H1 (cell line): ENCODE measurements at regions not wholly inside any gene's neighbourhood (a gene's known extent, or its start where the extent isn't known, plus 50 kb on each side); places are given as distances from the start of the nearest gene placed in this dataset.

ENCODE experiments used
- CTCF ChIA-PET: fragments of 300-600 bp; sonication (Branson Sonifier 250); formaldehyde crosslinking; loops from one replicate; lab custom pipeline; 2021; ENCODE audit not compliant: partially characterized antibody; lab: Charles Lee
- POLR2A ChIA-PET: fragments of 300-600 bp; sonication (Branson Sonifier 250); formaldehyde crosslinking; loops from one replicate; lab custom pipeline; 2021; ENCODE audit warnings: inconsistent platforms; ENCODE audit not compliant: partially characterized antibody; lab: Charles Lee
- DNase-seq, 2 experiments: peaks; one replicate each; pipeline versions ENCODE4 v3.0.0 to v3.0.0-alpha.2; 2010 to 2022; ENCODE audit warnings: low spot score in 2 of 2, low read depth in 1 of 2, mixed read lengths in 1 of 2
- FAIRE-seq: peaks from 2 replicates; lab custom pipeline; 2011; peaks lifted over from hg19 to GRCh38; lab: Jason Lieb, UNC
- H2AFZ ChIP-seq: 2 replicates; pipeline ENCODE4 v1.8.1; 2012; ENCODE audit warnings: low read length, inconsistent platforms
- H2AK5ac ChIP-seq: 2 replicates; pipeline ENCODE4 v1.6.1; 2013; ENCODE audit warnings: low read depth, low read length
- H2BK120ac ChIP-seq: replicated peaks from 2 replicates; pipeline ENCODE3; 2013; ENCODE audit warnings: low read depth, low read length, inconsistent platforms
- H2BK12ac ChIP-seq: 2 replicates; pipeline ENCODE4 v1.6.1; 2013; ENCODE audit warnings: low read depth, low read length
- H2BK15ac ChIP-seq: 2 replicates; pipeline ENCODE4 v1.6.1; 2013; ENCODE audit warnings: low read length
- H2BK20ac ChIP-seq: 2 replicates; pipeline ENCODE4 v1.6.1; 2013; ENCODE audit warnings: low read length
- H2BK5ac ChIP-seq: 2 replicates; pipeline ENCODE4 v1.6.1; 2013; ENCODE audit warnings: low read depth, low read length
- H3K14ac ChIP-seq: 2 replicates; pipeline ENCODE4 v1.6.1; 2013; ENCODE audit warnings: inconsistent platforms; ENCODE audit not compliant: insufficient read length
- H3K18ac ChIP-seq: 2 replicates; pipeline ENCODE4 v1.6.1; 2013; ENCODE audit warnings: low read length; ENCODE audit errors: extremely low read depth
- H3K23ac ChIP-seq: 2 replicates; pipeline ENCODE4 v1.6.1; 2013; ENCODE audit warnings: inconsistent platforms; ENCODE audit not compliant: insufficient read length
- H3K23me2 ChIP-seq: 2 replicates; pipeline ENCODE4 v1.6.1; 2013; ENCODE audit warnings: low read depth, low read length
- H3K27ac ChIP-seq: 2 replicates; pipeline ENCODE4 v1.6.1; 2011; ENCODE audit warnings: low read depth, low read length, inconsistent platforms
- H3K27me3 ChIP-seq, 4 experiments: replicated peaks in 1 of 4; 1 replicate in 1 of 4; 2 replicates in 3 of 4; pipeline versions ENCODE4 v1.6.1 to v1.8.1; 2011 to 2013; ENCODE audit warnings: low read length in 3 of 4, mild to moderate bottlenecking in 3 of 4, inconsistent platforms in 2 of 4, mixed read lengths in 2 of 4, moderate library complexity in 1 of 4; ENCODE audit not compliant: control insufficient read depth in 3 of 4, insufficient read depth in 3 of 4; ENCODE audit errors: extremely low read depth in 1 of 4
- H3K36me3 ChIP-seq, 4 experiments: 2 replicates each; pipeline versions ENCODE4 v1.6.1 to v1.8.1; 2011 to 2013; ENCODE audit warnings: mild to moderate bottlenecking in 4 of 4, low read length in 3 of 4, moderate library complexity in 2 of 4, control low read depth in 1 of 4, inconsistent platforms in 1 of 4; ENCODE audit not compliant: insufficient read depth in 4 of 4, control insufficient read depth in 2 of 4
- H3K4ac ChIP-seq: replicated peaks from 2 replicates; pipeline ENCODE3; 2013; ENCODE audit warnings: low read length, low read depth, mixed read lengths, inconsistent platforms; ENCODE audit not compliant: insufficient read length
- H3K4me1 ChIP-seq, 4 experiments: replicated peaks in 1 of 4; 1 replicate in 1 of 4; 2 replicates in 3 of 4; pipeline versions ENCODE4 v1.6.1 to v1.8.1; 2011 to 2013; ENCODE audit warnings: low read length in 3 of 4, inconsistent platforms in 2 of 4, mixed read lengths in 1 of 4; ENCODE audit not compliant: insufficient read depth in 4 of 4, control insufficient read depth in 3 of 4
- H3K4me2 ChIP-seq, 2 experiments: 2 replicates each; pipeline versions ENCODE4 v1.6.1 to v1.8.1; 2011 to 2013; ENCODE audit warnings: low read depth in 2 of 2, low read length in 2 of 2, control low read depth in 1 of 2, inconsistent platforms in 1 of 2, mild to moderate bottlenecking in 1 of 2; ENCODE audit not compliant: insufficient read depth in 1 of 2
- H3K4me3 ChIP-seq, 4 experiments: fragments of 200-600, 300-600 bp in 1 of 4; sonication (generic), shearing (Covaris generic), sonication (Bioruptor Twin) in 1 of 4; 2 replicates each; pipeline versions ENCODE4 v1.5.1 to v1.8.1; 2011 to 2016; ENCODE audit warnings: low read length in 4 of 4, low read depth in 3 of 4, control low read depth in 2 of 4, inconsistent platforms in 2 of 4, mild to moderate bottlenecking in 2 of 4, mixed read lengths in 1 of 4, moderate library complexity in 1 of 4; ENCODE audit not compliant: insufficient read depth in 2 of 4; ENCODE audit errors: extremely low read depth in 1 of 4
- H3K56ac ChIP-seq: replicated peaks from 2 replicates; pipeline ENCODE3; 2013; ENCODE audit warnings: low read depth, mild to moderate bottlenecking, mixed read lengths, low read length, inconsistent platforms; ENCODE audit not compliant: insufficient read length
- H3K79me1 ChIP-seq: 2 replicates; pipeline ENCODE4 v1.6.1; 2013; ENCODE audit warnings: low read depth, low read length, control low read depth
- H3K79me2 ChIP-seq, 2 experiments: 2 replicates each; pipeline versions ENCODE4 v1.6.1 to v1.8.1; 2012 to 2013; ENCODE audit warnings: low read length in 2 of 2, mild to moderate bottlenecking in 2 of 2, inconsistent platforms in 1 of 2; ENCODE audit not compliant: insufficient read depth in 2 of 2, control insufficient read depth in 1 of 2
- H3K9ac ChIP-seq, 4 experiments: replicated peaks in 1 of 4; 1 replicate in 1 of 4; 2 replicates in 3 of 4; pipeline versions ENCODE4 v1.6.1 to v1.8.1; 2011 to 2013; ENCODE audit warnings: low read depth in 3 of 4, low read length in 3 of 4, control low read depth in 2 of 4, mild to moderate bottlenecking in 2 of 4, moderate library complexity in 2 of 4, inconsistent platforms in 1 of 4; ENCODE audit errors: extremely low read depth in 1 of 4
- H3K9me3 ChIP-seq, 2 experiments: 2 replicates each; pipeline versions ENCODE4 v1.6.1 to v1.8.1; 2012 to 2013; ENCODE audit warnings: mild to moderate bottlenecking in 2 of 2, moderate library complexity in 2 of 2, control low read depth in 1 of 2, inconsistent platforms in 1 of 2, low read depth in 1 of 2, low read length in 1 of 2, mixed read lengths in 1 of 2; ENCODE audit not compliant: insufficient read depth in 2 of 2
- H4K20me1 ChIP-seq, 2 experiments: replicated peaks in 1 of 2; 2 replicates each; pipeline versions ENCODE3 to v1.8.1; 2011 to 2013; ENCODE audit warnings: inconsistent platforms in 2 of 2, low read length in 2 of 2, mild to moderate bottlenecking in 1 of 2; ENCODE audit not compliant: insufficient read depth in 2 of 2, control insufficient read depth in 1 of 2
- H4K5ac ChIP-seq: 2 replicates; pipeline ENCODE4 v1.6.1; 2013; ENCODE audit warnings: low read length, low read depth, mixed read lengths, inconsistent platforms; ENCODE audit not compliant: insufficient read length
- H4K8ac ChIP-seq: 2 replicates; pipeline ENCODE4 v1.8.0; 2013; ENCODE audit warnings: mild to moderate bottlenecking, moderate library complexity, low read length, inconsistent platforms; ENCODE audit not compliant: insufficient read depth; ENCODE audit errors: extremely low read depth
- H4K91ac ChIP-seq: replicated peaks from 2 replicates; pipeline ENCODE3; 2013; ENCODE audit warnings: low read length, mixed read lengths, inconsistent platforms; ENCODE audit not compliant: insufficient read length
- CHD1 ChIP-seq: IDR thresholded peaks from 2 replicates; pipeline ENCODE4 v1.6.1; 2012; ENCODE audit warnings: low read depth, low read length, improper control_type of control experiment
- CHD2 ChIP-seq: IDR thresholded peaks from 2 replicates; pipeline ENCODE4 v1.6.1; 2012; ENCODE audit warnings: low read length, improper control_type of control experiment
- CREB1 ChIP-seq: IDR thresholded peaks from 2 replicates; pipeline ENCODE4 v1.6.1; 2012; ENCODE audit warnings: inconsistent platforms
- E2F6 ChIP-seq: IDR thresholded peaks from 2 replicates; pipeline ENCODE4 v1.6.1; 2012; ENCODE audit warnings: inconsistent platforms
- GTF2F1 ChIP-seq: IDR thresholded peaks from 2 replicates; pipeline ENCODE4 v1.6.1; 2012; ENCODE audit warnings: low read depth, low read length, improper control_type of control experiment, borderline replicate concordance
- KDM5A ChIP-seq: fragments of 200-600 bp; IDR thresholded peaks from 2 replicates; pipeline ENCODE4 v1.7.1; 2012; ENCODE audit warnings: mild to moderate bottlenecking, low read length, inconsistent platforms, mixed read lengths
- NRF1 ChIP-seq: IDR thresholded peaks from 2 replicates; pipeline ENCODE4 v1.6.1; 2011; ENCODE audit warnings: mild to moderate bottlenecking, low read depth, low read length, improper control_type of control experiment
- POLR2A ChIP-seq, 2 experiments: IDR thresholded peaks; 1 replicate in 1 of 2; 2 replicates in 1 of 2; pipeline ENCODE4 v1.6.1; 2011; ENCODE audit warnings: low read depth in 2 of 2, low read length in 2 of 2, mild to moderate bottlenecking in 2 of 2; ENCODE audit errors: control extremely low read depth in 1 of 2
- RAD21 ChIP-seq, 2 experiments: IDR thresholded peaks in 1 of 2; conservative IDR thresholded peaks in 1 of 2; 2 replicates each; pipeline ENCODE4 v1.6.1; 2011; ENCODE audit warnings: low read depth in 2 of 2, low read length in 2 of 2, improper control_type of control experiment in 1 of 2, inconsistent platforms in 1 of 2, mild to moderate bottlenecking in 1 of 2, moderate library complexity in 1 of 2
- SIN3A ChIP-seq, 2 experiments: IDR thresholded peaks in 1 of 2; conservative IDR thresholded peaks in 1 of 2; 2 replicates each; pipeline ENCODE4 v1.6.1; 2011 to 2012; ENCODE audit warnings: low read length in 2 of 2, improper control_type of control experiment in 1 of 2, low read depth in 1 of 2, mild to moderate bottlenecking in 1 of 2
- SP1 ChIP-seq: IDR thresholded peaks from 2 replicates; pipeline ENCODE4 v1.6.1; 2011; ENCODE audit warnings: low read depth, low read length
- SP2 ChIP-seq: IDR thresholded peaks from 2 replicates; pipeline ENCODE4 v1.6.1; 2012; ENCODE audit warnings: mild to moderate bottlenecking, low read length, inconsistent platforms
- YY1 ChIP-seq: IDR thresholded peaks from 2 replicates; pipeline ENCODE4 v1.6.1; 2011; ENCODE audit warnings: low read depth, mild to moderate bottlenecking, low read length
- ZNF274 ChIP-seq: IDR thresholded peaks from 2 replicates; pipeline ENCODE4 v1.7.0; 2012; ENCODE audit warnings: low read length, borderline replicate concordance; ENCODE audit errors: extremely low read depth
- WGBS, 2 experiments: shearing (Covaris generic) in 1 of 2; methylation state at CpG; one replicate each; pipeline versions ENCODE4 v1.1.6 to v1.1.7; 2013 to 2015; ENCODE audit warnings: low lambda C conversion rate in 2 of 2, mixed read lengths in 2 of 2, inconsistent platforms in 1 of 2, low coverage in 1 of 2, missing lambda C conversion rate in 1 of 2; ENCODE audit not compliant: insufficient replicate concordance in 2 of 2, insufficient coverage in 1 of 2, insufficient read length in 1 of 2; ENCODE audit errors: extremely low coverage in 1 of 2, missing lambda C conversion rate in 1 of 2; 5-methylcytosine and 5-hydroxymethylcytosine counted together
- TF ChIP-seq, protein P1 (sequence below): IDR thresholded peaks from 2 replicates; pipeline ENCODE4 v1.6.1; 2011; ENCODE audit warnings: low read length, improper control_type of control experiment

- Histone ChIP-seq H3K27ac (no peak overlapping the region), H3K14ac (no peak overlapping the region), H3K36me3 (no peaks in the 10 kb centered on the region), H2BK15ac (no peak overlapping the region), H2BK120ac (no peak overlapping the region), H3K4ac (no peak overlapping the region), H4K5ac (no peak overlapping the region), H3K9ac (no peak overlapping the region), H3K18ac (no peak overlapping the region), H2BK5ac (no peak overlapping the region), H3K27me3 (no peaks in the 10 kb centered on the region), H3K4me1 (no peaks in the 10 kb centered on the region), H4K20me1 (no peaks in the 10 kb centered on the region), H2BK20ac (no peak overlapping the region), H3K4me2 (no peak overlapping the region), H4K8ac (no peak overlapping the region), H3K23me2 (no peaks in the 10 kb centered on the region), H2AK5ac (no peak overlapping the region), H3K56ac (no peak overlapping the region), H3K9me3 (no peaks in the 10 kb centered on the region), H2AFZ (no peak overlapping the region), H3K4me3 (no peak overlapping the region), H2BK12ac (no peak overlapping the region), H3K79me2 (no peaks in the 10 kb centered on the region), H3K23ac (no peak overlapping the region), H3K79me1 (no peaks in the 10 kb centered on the region), H4K91ac (no peak overlapping the region)
- 88% methylated on average over 2 of the region's 2 CpGs; no CpG with 5 or more reads in 1 of the 2 experiments for WGBS, 2 experiments
- POLR2A ChIA-PET = no interaction called here
- FAIRE-seq = no peak
- CTCF ChIA-PET = no interaction called here
- no peak for DNase-seq
- TF ChIP-seq CHD2 (no peak), E2F6 (no peak), CHD1 (no peak), NRF1 (no peak), KDM5A (no peak), SP1 (no peak), CREB1 (no peak), YY1 (no peak), POLR2A (IDR thresholded peaks at IDR 0.05; ENCODE audit: control extremely low read depth in 1 of 2, low read depth in 2 of 2, low read length in 2 of 2) (no peak), RAD21 (IDR thresholded peaks at IDR 0.05 in 1 of 2, conservative IDR thresholded peaks at IDR 0.05 in 1 of 2; ENCODE audit: low read depth in 2 of 2, low read length in 2 of 2) (no peak), GTF2F1 (no peak), SP2 (no peak), SIN3A (conservative IDR thresholded peaks at IDR 0.05 in 1 of 2, IDR thresholded peaks at IDR 0.05 in 1 of 2; ENCODE audit: low read depth in 1 of 2, low read length in 2 of 2) (no peak), ZNF274 (no peak)
- TF ChIP-seq, protein P1, sequence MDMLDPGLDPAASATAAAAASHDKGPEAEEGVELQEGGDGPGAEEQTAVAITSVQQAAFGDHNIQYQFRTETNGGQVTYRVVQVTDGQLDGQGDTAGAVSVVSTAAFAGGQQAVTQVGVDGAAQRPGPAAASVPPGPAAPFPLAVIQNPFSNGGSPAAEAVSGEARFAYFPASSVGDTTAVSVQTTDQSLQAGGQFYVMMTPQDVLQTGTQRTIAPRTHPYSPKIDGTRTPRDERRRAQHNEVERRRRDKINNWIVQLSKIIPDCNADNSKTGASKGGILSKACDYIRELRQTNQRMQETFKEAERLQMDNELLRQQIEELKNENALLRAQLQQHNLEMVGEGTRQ = no peak
These were observed 86.2 kb upstream of the FOXN2 start for GRCh38 chr2:48228345-48228684.
